ENCODE measurements at regions not wholly inside any gene's neighbourhood (a gene's known extent, or its start where the extent isn't known, plus 50 kb on each side); places are given as distances from the start of the nearest gene placed in this dataset.

DNA sequence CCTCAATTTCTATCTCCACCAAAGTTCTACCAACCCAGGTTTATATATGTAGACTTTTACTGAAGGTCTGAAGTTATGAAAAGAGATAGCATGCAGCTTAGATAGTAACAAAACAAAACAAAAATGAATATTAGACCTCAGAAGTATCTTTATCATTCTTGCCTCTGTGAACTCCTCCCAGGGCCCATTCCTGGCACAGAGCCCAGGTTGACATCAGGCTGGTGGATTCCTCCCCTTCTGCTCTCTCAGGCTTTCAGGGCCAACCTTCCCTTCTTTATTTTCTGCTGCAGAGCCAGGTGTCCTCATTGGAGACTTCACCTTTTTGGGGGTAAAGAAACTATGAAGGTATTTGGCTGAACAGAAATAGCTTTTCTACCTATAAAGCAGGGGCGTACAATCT is 112.8 kb upstream of the PITX2 start:
- Histone ChIP-seq H3K4me3 (no peak overlapping the region), H3K27ac (no peak overlapping the region)
- TF ChIP-seq, protein P1, sequence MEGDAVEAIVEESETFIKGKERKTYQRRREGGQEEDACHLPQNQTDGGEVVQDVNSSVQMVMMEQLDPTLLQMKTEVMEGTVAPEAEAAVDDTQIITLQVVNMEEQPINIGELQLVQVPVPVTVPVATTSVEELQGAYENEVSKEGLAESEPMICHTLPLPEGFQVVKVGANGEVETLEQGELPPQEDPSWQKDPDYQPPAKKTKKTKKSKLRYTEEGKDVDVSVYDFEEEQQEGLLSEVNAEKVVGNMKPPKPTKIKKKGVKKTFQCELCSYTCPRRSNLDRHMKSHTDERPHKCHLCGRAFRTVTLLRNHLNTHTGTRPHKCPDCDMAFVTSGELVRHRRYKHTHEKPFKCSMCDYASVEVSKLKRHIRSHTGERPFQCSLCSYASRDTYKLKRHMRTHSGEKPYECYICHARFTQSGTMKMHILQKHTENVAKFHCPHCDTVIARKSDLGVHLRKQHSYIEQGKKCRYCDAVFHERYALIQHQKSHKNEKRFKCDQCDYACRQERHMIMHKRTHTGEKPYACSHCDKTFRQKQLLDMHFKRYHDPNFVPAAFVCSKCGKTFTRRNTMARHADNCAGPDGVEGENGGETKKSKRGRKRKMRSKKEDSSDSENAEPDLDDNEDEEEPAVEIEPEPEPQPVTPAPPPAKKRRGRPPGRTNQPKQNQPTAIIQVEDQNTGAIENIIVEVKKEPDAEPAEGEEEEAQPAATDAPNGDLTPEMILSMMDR (IDR thresholded peaks at IDR 0.05), result no peak
- DNase-seq (ENCODE audit: low spot score), result no peak

GRCh38 chr4:110737931-110738330 is 115.1 kb upstream of the PITX2 start:
- Histone ChIP-seq H3K4me3 (no peak overlapping the region), H3K27ac (no peak overlapping the region)
- no peak for DNase-seq (ENCODE audit: low spot score)
- TF ChIP-seq, protein P1 (IDR thresholded peaks at IDR 0.05), result no peak

- no peak for DNase-seq (ENCODE audit: low spot score)
- H3K27ac ChIP-seq, result no peak overlapping the region
- TF ChIP-seq, protein P1 (IDR thresholded peaks at IDR 0.05), result no peak
- H3K4me3 ChIP-seq, result no peak overlapping the region
Observed at GRCh38 chr4:110742143-110742542, 119.3 kb upstream of the PITX2 start.

GRCh38 chr4:110748071-110748470 is 125.2 kb upstream of the PITX2 start:
- TF ChIP-seq, protein P1 (IDR thresholded peaks at IDR 0.05), result no peak
- no peak for DNase-seq (ENCODE audit: low spot score)
- Histone ChIP-seq H3K4me3 (no peak overlapping the region), H3K27ac (no peak overlapping the region)

GRCh38 chr4:110751183-110751582 is 128.3 kb upstream of the PITX2 start:
- TF ChIP-seq, protein P1 (IDR thresholded peaks at IDR 0.05), result no peak
- Histone ChIP-seq H3K27ac (no peak overlapping the region), H3K4me3 (no peak overlapping the region)
- no peak for DNase-seq (ENCODE audit: low spot score)

GRCh38 chr4:110751986-110752385 is 129.1 kb upstream of the PITX2 start:
- TF ChIP-seq, protein P1 (IDR thresholded peaks at IDR 0.05), result no peak
- Histone ChIP-seq H3K27ac (no peak overlapping the region), H3K4me3 (no peak overlapping the region)
- no peak for DNase-seq (ENCODE audit: low spot score)

DNA sequence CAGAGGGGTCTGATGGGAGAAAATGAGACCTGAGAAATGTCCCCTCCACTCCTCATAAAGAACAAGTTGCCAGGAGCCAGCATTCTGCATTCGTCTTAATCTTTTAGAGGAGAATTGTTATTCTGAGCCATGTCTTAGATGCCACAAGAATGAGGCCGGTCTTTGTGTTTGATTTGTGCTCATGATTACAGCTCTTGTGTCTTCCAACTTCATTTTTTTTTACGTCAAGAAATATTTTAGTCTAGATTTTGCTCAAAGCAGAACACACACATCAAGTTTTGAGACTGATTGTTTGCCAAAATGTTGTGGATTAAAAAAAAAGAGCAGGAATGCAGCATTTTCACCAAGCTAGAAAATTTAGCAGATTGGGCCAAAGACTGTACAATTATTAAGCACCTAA is 130.6 kb upstream of the PITX2 start:
- Histone ChIP-seq H3K27ac (no peak overlapping the region), H3K4me3 (no peak overlapping the region)
- TF ChIP-seq, protein P1 (IDR thresholded peaks at IDR 0.05), result no peak
- DNase-seq (ENCODE audit: low spot score), result no peak
